Kidney tubule cell (primary cell): ENCODE measurements at regions not wholly inside any gene's neighbourhood (a gene's known extent, or its start where the extent isn't known, plus 50 kb on each side); places are given as distances from the start of the nearest gene placed in this dataset.
"Not testable (repeated sequence)": the region's sequence is repeated elsewhere in the genome, so short reads cannot be mapped to it uniquely, and the experiment has no call there.

Experiments used
- DNase-seq: peaks from one replicate; pipeline ENCODE4 v3.0.0-alpha.2; 2018; ENCODE audit warnings: low spot score

DNA sequence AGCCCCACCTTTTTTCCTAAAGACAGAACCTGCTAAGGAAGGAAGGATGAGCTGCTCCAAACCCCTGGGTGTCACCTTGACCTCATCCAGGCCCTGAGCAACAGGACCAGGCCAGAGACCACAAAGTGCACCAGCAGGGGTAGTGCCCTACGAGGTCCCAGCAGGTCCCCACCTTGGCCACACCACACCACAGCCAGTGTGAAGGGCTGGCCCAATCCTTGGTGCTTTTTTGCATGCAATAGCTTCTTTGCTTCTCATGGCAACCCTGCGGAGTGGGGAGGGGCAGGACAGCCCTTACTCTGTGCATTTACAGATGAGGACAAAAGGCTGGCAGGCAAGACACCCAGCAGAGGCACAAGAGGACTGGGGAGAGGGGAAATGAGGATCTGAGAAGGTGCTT is 352.6 kb downstream of the BCL11B start:
- DNase-seq = no peak

GRCh38 chr14:98921306-98921705 is 350.7 kb downstream of the BCL11B start:
- DNase-seq = not testable (repeated sequence)

GRCh38 chr14:98923596-98923995 is 348.4 kb downstream of the BCL11B start:
- no peak for DNase-seq

GRCh38 chr14:98924046-98924445 is 348.0 kb downstream of the BCL11B start:
- DNase-seq = no peak

DNA sequence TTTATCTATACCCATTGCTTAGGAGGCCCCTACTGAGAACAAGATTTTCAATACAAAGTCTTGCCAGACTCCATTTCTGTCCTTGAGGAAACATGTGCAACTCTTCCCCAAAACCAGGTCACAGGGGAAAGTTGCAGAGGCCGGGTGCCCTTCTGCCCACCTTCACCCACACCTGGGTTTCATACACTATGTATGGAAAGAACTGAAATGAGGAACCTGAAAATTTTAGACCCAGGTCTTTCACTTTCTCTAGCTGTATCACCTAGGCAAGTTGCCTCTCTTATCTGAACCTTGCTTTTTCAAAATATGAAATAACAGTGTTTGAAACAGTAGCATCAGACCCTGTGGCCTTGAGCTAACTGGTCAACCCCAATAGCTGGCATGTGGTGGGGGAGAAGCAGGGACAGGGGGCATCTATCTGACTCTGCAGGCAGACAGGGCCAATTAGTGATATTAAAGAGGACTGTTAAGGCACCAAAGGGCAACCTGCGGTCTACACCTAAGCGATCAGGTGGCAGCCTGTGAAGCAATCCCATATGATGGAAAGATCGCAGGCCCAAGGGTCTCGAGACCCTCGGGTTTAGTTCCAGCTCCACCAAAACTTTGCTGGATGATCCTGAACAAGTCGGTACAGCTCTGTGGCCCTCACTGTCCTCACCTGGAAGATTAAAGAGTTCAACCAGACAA is 346.5 kb downstream of the BCL11B start:
- no peak for DNase-seq

DNA sequence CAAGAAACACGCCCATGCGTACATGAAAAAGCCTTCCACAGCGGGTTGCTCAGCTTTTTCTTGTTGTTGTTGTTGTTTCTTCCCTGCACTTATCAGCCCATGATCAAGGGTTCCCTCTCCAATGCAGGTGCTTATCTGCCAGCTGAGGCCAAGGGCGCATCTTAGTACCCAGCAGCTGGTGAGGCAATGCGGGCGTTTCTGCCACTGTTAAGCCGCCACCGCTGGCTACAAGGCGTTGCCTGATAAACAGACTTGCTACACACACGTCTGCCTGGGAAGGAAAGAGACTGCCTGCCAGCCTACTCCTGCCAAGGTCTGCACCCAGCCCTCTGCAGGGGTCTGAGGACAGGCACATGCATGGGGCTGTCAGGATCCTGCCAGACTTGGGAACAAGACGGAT is 345.9 kb downstream of the BCL11B start:
- no peak for DNase-seq

DNA sequence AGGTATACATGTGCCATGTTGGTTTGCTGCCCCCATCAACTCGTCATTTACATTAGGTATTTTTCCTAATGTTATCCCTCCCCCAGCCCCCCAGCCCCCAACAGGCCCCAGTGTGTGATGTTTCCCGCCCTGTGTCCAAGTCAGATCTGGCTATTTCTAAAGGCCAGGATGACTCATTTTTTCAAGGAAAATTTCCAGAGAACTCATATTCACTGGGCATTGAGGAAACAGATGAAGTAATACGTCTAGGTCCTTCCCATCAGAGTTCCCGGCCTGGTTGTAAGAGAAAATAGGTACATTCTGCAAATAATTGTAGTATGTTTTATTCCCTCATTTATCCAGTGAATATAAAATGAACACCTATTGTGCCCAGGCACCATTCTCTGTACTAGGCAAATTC is 345.2 kb downstream of the BCL11B start:
- DNase-seq = no peak

DNA sequence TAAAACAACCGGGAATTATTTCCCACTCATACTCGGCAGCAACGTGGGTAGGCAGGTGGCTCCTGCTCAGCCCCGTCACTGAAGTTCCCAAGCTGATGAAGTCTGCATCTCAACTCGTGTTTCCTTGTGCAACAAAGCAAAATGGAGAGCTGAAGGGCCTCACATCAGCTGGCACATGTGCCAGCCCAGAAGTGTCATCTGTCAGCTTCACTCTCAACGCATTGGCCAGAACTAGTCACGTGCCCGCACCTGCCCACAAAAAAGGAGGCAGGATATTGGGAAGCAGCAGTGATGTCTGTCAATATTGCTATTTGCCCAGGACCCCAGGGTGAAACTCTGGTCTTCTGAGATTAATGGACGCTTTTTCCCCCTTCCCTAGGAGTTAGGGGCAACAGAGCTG is 344.0 kb downstream of the BCL11B start:
- no peak for DNase-seq

DNA sequence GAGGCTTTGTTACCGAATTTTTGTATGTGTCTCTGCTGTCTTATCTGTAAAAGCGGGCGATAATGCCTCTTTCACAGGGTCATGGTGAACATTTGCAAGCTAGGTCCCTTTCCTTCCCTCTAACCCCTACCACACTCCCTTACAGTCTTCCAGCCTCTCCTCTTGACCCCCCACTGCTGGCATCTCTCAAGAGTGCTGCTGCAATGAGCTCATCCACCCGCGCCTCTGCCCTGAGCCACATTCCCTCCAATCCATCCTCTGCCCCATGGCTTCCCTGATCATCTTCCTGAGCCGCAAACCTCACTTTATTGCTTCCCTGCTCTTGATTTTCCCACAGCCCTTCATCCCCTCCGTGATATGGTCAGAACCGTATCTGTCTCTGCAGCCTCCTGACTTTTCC is 343.6 kb downstream of the BCL11B start:
- no peak for DNase-seq

GRCh38 chr14:98931126-98931525 is 340.9 kb downstream of the BCL11B start:
- no peak for DNase-seq

- DNase-seq = no peak
Observed at GRCh38 chr14:98931911-98932310, 340.1 kb downstream of the BCL11B start.

- DNase-seq = no peak
Observed at GRCh38 chr14:98932431-98933325, 339.3 kb downstream of the BCL11B start.

GRCh38 chr14:98934569-98934968 is 337.4 kb downstream of the BCL11B start:
- DNase-seq = not testable (repeated sequence)

- DNase-seq = no peak
Observed at GRCh38 chr14:98935921-98936320, 336.1 kb downstream of the BCL11B start.

DNA sequence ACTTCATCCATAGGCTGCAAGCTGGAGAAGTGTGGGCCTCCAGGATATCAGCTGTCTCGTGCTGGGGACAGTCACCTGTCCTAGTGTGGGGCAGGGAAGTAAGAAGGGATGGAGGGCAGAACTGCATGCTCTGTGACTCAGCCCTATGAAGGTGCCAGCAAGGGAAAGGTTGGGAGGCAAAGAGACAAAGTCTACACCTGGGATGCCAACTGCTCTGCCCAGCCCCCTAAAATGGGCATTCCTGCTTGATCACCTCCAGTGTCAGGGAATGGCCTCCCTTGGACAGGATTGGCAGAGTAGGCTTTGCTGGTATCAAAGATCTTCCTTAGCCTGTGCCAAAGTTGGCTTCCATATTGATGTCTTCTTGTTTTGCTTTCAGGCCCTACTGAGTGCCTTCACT is 335.0 kb downstream of the BCL11B start:
- no peak for DNase-seq

DNA sequence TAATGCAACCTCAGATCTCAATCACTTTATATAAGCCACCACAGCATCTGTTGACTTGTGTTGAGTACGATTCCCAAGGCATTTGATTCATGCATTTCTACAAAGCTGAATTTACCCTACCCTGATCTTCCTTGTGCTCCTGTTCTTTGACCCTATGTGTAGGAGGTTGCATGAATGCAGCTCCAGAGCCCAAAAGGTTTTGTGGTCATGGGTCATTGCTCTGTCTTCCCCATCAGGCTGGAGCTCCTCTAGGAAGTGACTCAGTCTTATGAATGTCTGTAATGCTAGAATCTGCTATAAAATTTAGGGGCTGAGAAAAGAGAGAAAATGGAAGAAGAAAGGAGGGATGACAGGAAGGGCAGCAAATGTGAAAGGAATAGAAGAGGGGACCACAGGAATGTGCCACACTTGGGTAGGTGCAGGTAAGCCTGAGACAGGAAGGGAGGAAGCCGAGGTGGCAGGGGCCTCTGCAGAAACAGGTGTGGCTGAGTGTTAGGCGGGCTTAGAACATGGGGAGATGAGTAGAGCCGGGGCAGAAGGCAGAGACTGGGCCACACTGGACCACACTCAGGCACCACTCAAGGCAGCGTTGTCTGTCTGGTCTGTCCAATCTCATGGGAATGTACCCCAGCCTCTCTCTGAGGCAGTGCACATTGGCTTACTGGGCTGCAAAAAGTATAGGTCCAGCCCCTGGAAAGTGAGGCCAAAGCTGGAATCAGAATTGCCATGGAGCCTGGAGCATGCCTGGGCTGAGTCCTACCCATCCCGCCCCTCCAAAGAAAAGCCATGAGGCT is 334.1 kb downstream of the BCL11B start:
- peak; percentile 59 for DNase-seq

DNA sequence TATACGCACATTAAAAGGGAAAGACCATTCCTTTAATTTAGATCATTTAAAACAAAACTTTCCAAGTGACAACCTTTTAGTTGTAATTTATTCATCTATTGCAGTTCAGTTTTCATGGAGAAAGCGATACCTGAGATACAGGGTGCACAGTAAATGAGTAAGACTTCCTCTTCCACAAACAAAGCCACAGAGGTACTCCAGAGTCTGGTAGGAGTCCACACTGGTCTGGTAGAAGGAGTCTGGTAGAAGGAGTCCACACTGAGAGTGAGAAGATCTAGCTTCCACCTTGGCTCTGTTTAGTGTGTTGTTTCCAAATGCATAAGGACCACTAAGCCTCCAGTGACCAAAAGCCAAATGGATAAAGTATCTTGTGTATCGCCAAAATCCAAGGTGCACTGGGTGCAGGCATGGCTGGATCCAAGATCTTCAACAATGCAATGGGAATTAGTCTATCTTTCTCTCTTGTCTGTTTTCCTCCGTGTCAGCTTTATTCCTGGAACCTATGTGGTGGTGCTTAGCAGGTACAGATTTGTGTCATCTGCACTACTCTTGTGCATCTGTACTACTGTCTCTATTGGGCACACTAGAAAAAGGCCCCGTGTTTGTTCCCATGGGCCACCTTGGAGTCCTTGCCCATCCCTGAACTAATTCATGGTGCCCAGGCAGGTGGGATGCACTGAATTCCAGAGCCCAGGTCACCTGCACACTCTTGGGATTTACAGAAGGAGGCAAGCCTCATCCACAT is 331.1 kb downstream of the BCL11B start:
- DNase-seq = no peak

DNA sequence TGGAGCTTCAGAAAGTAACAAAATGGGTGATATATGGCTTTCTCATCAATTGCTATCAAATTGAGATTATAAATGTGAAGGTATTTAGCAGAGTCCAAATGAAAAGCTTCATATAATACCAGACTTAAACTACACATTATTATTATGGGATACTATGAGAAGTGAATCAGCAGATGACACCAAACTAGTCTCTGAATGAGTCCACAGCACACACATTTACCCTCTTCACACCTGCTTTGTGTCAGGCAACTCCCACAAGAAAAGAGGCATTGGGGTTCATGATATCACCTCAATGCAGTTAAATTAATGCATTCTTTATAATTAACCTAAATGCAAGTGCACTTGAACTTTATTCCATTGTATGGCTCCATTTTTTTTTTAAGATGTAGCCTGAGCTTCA is 330.5 kb downstream of the BCL11B start:
- DNase-seq = no peak

GRCh38 chr14:98943907-98944306 is 328.1 kb downstream of the BCL11B start:
- DNase-seq = peak; percentile 7

GRCh38 chr14:98944989-98945388 is 327.0 kb downstream of the BCL11B start:
- no peak for DNase-seq

DNA sequence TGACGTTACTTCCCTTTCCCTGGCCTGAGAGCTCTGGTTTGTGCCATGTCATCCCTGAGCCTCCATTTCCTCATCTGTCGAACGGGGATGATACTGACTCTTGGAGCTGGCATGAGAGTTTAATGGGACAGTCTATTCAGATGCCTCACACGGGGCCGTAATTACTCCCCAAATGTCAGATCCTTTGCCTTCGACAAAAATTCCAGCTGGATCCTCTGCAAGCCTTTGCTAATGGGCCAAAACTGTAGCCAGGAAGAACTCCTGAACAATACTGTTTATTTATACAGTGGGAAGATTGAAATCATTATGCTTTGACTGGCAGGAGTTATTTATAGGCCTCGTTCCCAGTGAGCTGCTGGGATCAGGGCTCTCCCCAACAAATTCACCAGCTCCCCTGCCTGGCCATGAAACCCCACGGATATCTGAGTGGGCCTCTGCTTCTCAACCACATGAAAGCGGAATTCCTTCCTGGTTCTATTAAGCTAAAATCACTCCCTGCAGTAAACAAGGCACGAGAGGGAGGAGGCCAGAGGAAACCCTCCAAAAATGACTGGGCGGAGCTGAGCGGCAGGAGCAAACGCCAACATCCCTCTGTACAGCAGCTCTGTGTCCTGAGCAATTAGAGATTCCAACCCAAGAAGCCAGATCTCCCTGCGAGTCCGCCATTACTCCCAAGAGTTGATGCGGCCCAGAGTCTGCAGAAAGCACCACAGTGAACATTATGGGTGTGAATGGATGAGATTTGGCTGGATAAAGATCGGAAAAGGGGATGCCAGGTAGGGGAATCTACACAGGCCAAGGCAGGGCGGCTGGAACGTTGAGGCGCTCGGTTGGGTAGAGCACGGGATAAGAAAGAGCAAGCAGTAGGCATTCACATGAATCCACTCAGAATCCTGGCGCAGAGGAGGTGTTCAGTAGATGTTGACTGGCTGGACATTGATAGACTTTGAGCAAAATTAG is 326.1 kb downstream of the BCL11B start:
- DNase-seq = no peak
